Hepatic stellate cell (primary cell): ENCODE measurements at regions not wholly inside any gene's neighbourhood (a gene's known extent, or its start where the extent isn't known, plus 50 kb on each side); places are given as distances from the start of the nearest gene placed in this dataset.
"Not testable (repeated sequence)": the region's sequence is repeated elsewhere in the genome, so short reads cannot be mapped to it uniquely, and the experiment has no call there.

Experiments used
- DNase-seq: peaks from one replicate; pipeline ENCODE4 v3.0.0; 2011; ENCODE audit warnings: low spot score

- no peak for DNase-seq
These were observed 131.9 kb upstream of the SFSWAP start for GRCh38 chr12:131578828-131579470.

DNA sequence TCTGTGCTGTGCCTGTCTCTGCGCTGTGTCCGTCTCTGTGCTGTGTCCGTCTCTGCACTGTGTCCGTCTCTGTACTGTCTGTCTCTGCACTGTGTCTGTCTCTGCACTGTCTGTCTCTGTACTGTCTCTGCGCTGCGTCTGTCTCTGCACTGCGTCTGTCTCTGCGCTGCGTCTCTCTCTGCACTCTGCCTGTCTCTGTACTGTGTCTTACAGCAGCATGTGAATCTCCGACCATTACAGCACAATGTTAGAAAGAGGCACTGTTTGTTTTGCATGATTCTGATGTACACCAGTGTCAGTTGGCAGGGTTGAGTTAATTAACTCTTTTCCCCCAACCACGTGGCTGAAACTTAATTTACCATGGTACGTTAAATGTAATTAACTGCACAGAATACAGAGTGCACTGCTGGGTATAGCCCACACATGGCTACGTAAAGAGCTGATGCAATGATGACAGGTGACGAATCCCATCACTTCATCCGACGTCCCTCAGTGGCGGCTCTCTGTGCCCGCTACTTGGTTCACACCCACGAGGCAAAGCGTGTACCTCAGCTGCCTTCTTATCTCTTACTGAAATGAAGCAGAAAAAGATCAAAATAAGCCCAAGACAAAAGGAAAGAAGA lies 127.7 kb upstream of the SFSWAP start:
- DNase-seq = no peak

- DNase-seq = no peak
These were observed 124.6 kb upstream of the SFSWAP start for GRCh38 chr12:131586269-131586668.

GRCh38 chr12:131586761-131587160 lies 124.1 kb upstream of the SFSWAP start:
- no peak for DNase-seq

DNA sequence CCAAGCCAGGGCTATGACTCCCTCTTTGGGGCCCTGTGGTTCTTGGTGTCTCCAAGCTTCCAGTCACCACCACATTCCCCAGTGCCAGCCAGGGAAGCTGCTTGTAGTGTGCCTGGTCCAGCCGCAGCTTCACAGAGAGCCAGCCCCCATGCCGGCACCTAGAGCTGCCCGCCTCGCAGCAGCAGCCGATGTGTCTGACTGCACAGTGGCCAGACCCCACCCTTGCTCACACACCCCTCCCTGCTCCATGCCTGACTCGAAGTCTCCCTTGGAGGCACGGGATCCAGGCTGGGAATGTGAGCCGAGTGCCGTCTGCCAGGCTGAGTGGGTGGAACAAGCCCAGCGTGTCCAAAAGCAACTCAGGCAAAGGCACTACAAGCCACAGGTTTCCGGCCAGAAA lies 123.3 kb upstream of the SFSWAP start:
- no peak for DNase-seq

DNA sequence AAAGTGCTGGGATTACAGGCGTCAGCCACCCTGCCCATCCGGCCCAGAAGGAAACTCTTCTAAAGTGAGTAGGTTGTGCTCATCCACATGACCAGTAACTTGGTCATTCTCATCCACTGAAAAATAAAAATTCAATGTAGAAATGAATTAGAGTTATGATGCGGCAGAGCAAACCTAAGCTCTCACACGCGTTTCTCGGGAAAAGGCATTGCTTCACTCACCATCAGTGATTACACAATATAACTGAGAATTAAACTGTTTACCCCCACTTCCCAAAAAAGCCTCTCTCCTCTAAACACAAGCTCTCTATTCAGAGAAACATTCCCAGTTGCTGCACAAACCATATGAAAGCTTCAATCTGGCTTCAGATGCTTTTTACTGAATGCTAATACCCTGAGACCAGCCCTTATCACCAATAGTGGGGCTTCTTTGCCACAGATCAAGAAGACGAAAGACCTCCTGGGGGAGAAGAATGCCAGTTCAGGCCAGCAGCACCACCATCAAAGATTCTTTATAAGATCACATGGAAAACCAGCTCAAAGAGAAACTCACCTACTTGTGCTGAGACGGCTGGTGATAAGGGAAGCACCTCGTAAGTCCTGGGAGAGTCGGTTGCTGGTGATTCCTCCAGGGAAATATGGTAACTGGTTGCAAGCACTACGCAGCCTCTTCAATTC lies 121.5 kb upstream of the SFSWAP start:
- DNase-seq = no peak

- no peak for DNase-seq
These were observed 120.9 kb upstream of the SFSWAP start for GRCh38 chr12:131589966-131590365.

DNA sequence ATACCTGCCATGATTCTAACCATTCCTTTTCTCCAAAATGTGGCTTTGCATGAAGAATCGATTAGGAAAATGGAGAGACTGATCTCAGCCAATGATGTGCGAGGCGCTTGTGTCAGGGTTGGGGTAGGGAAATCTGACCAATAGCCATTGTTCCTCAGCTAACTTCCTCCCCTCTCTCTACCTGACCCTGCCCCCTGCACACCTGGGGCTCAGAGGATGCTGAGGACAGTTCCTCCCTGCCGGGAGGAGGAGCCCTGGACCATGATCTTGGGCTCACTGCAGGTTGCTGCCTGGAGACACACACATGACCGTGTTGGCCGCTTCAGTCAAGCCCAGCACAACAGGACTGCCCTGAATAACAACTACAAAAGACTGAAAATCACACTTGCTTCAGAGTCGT lies 119.8 kb upstream of the SFSWAP start:
- DNase-seq = no peak

DNA sequence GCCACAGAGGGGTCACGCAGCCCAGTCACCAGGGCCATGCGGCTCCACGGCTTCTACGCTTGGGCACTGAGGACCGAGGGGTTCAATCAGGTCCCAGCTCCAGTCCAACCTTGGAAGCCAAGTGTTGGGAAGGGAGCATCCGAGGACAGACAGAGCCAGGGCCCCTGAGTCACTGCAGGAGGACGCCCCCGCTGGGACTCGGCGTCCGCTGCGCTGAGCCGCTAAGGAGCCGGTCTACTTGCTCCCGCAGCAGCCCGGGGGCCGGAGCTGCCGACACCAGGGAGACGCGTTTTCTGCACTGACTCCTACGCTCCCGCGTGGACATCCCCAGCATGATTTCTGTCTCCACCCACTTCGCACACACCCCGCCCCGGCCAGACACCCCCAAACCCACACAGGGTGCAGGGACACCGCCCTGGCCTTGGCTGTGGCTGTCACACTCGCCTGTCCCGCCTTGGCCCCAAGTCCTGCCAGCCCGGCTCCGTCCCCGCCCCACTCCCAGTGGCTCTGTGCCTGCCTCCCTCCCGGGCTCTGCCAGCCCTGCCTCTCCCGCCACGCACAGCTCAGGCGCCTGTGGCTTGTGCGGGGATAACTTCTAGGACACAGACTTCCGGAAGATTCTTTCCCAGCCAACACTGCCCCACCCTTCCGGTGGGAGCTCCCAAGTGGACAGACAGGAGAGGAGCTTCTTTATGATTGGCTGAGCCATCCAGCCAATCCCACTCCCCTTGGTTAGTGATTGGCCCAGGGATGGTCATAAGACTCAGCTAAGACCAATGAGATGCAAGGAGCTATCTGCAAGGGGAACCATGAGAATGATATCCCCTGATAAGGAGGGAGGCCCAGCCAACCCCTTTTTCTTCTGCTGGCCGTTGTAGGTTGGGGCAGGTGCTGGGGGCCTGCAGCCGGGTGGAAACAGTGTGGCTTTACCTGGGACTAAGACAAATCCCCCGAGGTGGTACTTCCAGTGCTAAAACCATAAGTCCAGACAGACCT lies 118.9 kb upstream of the SFSWAP start:
- no peak for DNase-seq

DNA sequence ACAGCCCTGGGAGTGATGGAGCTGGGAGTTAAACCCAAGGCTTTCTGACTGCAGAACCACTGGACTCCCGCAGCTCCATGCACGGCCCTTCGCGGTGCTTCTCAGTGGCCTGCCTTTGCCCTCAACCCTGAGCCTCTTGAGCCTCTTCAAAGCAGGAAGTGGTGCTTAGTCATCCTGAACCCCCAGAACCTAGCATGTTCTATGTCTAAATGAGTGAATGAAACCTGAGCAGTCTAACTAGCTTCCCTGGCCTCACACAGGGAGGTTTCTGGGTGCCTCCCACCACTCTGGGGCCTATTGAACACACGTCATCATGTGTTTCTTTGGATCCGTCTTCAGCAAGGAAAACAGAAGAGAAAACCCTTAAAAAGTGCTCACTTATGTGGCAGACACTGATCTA lies 117.9 kb upstream of the SFSWAP start:
- DNase-seq = no peak

DNA sequence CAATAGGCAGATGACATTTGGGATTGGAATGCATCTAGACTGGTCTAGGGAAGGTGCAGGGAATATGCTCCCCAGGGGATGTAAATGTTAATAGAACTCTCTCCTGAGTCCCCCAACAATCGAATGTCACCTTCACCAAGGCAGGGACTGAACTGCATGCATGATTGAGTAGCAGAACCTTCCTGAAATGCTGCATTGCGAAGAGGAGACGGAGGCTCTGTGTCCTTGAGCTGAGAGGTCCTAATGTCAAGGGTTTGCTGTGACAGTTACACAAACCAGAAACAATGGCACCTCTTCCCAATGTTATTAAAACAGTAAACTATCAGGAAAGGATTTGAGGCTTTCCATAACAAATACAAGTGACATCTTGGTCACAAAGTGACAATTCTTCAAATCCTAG lies 117.5 kb upstream of the SFSWAP start:
- no peak for DNase-seq

DNA sequence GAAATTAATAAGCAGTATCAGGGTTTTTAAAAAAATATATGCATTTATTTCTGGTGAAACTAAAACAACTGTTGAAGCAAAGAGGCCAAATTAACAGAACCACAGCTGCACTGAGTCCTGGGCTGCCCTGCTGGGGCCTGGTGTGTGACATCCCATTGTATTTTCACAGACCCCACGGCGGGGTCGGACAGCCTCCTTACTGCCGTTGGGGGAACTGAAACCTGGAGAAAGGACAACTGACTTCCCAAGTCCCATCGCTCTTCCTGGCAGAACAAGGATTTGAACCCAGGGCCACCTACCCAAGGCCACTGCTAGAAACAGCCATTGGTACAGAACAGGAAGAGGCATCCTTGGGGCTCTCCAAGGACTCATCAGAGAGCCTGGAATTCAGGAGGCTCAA lies 114.8 kb upstream of the SFSWAP start:
- no peak for DNase-seq

DNA sequence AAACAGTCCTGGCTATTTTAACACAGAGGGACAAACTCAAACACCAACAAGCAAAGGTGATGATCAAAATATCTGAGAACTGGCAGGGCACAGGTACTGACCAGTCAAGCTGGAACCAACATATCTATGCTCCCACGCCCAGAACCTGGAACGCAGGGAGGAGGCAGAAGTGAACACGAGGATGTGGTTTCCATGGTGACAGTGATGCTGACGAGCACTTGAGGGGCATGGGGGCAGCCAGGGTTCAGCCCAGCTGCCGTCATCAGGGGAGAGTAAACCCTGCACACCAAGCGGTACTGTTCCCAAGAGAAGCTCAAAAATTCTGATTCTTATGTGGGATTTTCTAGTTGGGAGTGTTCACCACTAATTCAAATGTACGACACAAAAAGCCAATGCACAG lies 113.6 kb upstream of the SFSWAP start:
- no peak for DNase-seq

- no peak for DNase-seq
These were observed 112.2 kb upstream of the SFSWAP start for GRCh38 chr12:131598717-131599116.

- DNase-seq = no peak
These were observed 111.4 kb upstream of the SFSWAP start for GRCh38 chr12:131599190-131600159.

DNA sequence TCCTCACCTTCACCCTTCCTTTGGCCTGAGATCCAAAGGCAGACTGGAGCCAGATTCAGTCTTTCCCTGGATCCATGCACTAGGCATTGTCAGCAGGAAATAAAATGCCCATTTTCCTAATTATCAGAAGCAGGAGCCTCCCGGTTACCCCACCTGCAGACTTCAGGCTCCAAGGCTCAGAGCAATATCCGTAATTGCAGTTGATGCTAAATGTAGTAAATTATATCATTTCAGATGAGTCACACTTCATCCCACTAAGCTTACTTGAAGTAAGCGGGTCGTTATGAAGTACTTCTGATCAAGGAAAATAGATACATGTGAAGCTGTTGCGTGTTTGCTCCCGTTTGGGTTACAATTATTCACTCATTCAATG lies 110.7 kb upstream of the SFSWAP start:
- no peak for DNase-seq

GRCh38 chr12:131601499-131601898 lies 109.4 kb upstream of the SFSWAP start:
- DNase-seq = not testable (repeated sequence)

GRCh38 chr12:131603106-131603938 lies 107.6 kb upstream of the SFSWAP start:
- DNase-seq = no peak

GRCh38 chr12:131603939-131604795 lies 106.7 kb upstream of the SFSWAP start:
- no peak for DNase-seq
